Activated CD4-positive, CD25-positive, alpha-beta regulatory T cell treated with anti-CD3 and anti-CD28 coated beads, Interleukin-2, amount 50 U/mL, for 24 hours (primary cell): ENCODE measurements at regions not wholly inside any gene's neighbourhood (a gene's known extent, or its start where the extent isn't known, plus 50 kb on each side); places are given as distances from the start of the nearest gene placed in this dataset.
"Not testable (repeated sequence)": the region's sequence is repeated elsewhere in the genome, so short reads cannot be mapped to it uniquely, and the experiment has no call there.

Source experiments
- ATAC-seq, 2 donors: fragments of 150-1000 bp; cut with Tn5 transposase; one replicate each; pipeline ENCODE4 v1.10.0; 2021; ENCODE audit warnings: mild to moderate bottlenecking in 1 of 2, moderate library complexity in 1 of 2

DNA sequence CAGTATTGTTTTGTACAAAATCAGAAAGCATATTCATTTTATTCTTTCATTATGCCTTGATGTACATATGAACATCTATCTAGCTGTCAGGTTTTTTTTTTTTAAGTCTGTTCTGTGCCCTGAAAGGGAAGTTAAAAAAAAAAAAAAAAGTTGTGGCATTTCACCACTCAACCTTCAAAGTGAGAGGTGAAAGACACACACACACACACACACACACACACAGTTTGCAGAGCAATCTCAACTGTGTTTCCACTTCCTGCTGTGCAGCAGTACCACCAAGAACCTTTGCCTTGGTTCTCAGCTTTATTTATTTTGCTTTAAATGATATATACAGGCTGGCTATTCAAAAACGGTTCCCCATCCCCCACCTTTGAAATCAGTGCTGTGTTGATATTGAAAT is 955.6 kb downstream of the GATA3 start:
- peak; percentile 51 to 66 for ATAC-seq

DNA sequence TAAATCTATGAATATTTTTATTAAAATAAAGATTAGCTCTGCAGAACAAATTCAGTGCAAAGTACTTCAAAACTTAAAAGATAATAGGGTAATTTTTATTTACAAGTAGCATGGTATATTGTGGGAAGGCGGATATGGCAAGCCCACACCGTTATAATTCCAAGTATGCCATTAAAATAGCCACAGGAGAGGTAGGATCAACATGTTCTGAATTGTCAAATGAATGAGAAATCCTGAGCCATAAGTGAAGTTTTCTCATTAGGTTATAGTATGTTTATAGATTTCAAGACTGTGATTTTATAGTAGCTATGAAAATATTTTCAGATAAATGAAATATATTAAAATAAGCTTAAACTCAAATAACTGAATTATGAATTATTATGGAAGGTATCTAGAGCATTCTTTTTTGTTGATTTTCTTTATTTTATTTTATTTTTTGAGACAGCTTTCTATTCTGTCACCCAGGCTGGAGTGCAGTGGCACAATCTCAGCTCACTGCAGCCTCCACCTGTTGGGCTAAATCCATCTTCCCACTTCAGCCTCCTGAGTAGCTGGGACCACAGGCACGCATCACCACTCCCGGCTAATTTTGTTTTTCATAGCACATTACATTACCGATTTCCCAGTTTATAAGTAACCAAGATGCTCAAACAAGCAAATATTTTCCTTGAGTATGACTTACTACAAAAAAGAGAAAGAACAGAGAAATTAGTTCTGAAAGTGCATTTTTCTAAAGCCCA is 956.6 kb downstream of the GATA3 start:
- no peak for ATAC-seq

DNA sequence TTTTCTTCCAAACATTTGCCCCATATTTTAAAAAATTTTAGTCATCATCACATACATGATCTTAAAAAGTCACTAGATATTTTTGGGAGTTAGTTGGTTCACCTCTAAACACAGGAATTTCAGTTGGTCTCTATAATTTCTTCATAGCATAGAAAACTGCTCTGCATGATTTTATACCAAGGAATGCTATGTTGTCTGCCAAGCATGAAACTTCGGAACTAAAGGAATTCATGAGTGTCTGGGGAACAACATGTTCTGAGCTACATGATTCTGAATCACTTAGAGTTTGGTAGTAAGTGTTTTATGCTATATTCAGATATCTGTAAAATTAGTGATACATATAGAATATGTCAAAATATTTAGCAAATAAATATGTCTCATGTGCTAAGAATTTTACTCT is 957.8 kb downstream of the GATA3 start:
- ATAC-seq: no peak

DNA sequence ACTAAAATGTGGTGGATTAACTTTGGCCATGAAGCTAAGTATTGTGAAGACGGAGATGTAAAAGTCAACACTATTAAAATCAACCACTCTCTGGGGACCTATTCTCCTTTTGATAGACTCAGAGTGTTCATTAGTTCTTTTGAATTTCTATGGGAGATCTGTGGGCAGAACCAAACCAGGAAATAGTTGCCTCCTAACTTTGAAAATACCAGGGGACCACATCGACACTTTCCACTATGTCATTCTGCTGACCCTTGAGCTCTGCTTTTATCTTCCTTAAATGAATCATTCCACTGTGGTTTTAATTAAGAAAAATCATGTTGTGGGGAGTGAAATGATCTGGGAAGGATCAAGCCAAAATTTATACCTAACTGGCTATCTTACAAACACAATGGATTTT is 960.5 kb downstream of the GATA3 start:
- ATAC-seq: no peak

DNA sequence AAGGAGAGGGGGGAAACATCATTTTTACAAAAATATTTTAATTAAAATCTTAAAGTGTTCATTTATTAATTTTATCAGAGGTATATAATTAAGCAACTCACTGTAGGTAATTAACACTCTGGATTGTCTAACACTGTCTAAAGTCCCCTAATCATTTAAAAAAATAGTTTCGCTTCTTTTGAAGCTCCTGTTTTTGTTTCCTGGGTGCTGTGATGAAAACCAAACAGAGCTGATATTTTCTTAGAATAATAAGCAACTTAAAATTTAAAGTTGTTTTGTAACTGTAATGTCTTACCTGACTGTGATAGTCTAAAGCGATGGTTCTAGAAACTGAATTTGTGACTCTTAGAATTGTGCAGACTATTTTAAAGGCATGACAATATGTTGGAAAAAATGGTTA is 961.0 kb downstream of the GATA3 start:
- no peak for ATAC-seq

DNA sequence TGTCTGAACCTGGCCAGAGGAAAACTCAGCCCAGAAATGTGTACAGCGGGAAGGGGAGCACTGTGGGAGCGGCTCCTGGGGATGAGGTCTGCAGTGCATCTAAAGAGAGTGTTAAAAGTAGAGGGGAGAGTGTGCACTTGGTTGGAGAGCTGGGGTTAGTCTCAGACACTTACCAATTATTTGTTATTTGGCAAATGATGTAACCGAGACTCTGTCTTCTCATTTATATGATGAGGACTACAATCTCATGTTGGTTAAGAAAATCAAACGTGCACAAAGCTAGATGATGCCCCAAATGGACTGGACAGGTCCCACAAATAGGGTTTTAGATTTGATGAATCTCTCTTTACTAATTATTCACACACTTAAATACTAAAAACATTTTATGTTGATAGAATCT is 962.4 kb downstream of the GATA3 start:
- ATAC-seq: no peak

DNA sequence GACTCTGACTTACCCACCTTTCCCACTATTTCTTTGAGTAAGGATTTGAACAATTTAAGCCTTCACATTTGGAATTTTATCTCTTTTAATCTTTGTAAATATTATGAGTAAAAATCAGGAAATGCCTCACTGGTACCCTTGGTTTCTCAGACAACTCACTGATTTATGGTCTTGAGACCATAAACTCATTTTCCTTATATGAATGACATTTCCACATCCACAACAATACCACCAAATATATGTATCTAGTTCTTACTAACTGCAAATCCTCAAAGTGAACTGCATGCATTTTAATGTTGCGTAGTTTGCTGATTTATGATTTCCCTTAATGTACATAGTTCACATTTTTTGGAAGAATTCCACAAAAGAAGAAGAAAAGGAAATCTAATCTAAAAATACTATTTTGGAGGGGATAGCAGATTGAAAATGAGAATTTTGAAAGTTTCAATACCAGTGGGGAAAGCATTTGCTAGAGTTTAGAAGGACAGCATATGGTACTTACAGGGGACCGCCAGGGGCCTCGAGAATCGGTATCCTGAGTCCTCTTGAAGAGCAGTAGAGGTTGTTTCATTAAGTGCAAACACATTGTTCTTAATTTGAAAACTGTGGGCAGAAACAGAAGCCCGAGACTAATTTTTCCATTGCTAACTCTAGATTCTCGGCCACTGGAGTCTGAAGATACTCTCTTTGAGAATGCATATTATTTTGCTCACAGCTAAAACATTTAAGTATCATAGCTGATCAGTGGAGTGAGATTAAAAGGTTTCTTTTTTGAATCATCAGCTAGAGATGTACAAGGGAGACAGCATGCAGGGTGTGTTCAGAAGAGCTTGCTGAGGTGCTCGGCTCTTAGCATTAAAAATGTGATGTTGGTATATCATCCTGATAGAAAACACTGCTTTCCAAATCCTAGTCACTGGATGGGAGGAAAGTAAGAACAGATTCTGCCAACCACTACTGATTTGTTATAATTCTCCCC is 964.0 kb downstream of the GATA3 start:
- peak in 1 of 2 donors; percentile 7 for ATAC-seq

DNA sequence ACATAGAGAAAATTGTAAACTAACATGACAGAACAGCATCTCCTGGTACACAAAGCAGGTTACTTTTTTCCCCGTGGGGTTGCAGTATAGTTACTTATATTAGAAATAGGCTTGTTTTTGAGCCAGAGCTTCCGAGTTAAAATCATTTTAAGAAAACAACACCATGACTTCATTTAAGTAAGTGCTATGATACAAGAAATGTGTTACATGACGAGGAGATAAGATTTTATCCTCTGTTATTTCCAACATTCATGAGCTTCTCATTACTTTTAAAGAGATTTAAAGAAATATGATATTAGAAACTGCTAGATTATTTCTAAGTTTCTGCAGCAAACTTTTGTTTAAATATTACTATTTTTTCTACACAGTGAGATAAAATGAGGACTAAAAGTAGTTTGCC is 968.7 kb downstream of the GATA3 start:
- no peak for ATAC-seq

DNA sequence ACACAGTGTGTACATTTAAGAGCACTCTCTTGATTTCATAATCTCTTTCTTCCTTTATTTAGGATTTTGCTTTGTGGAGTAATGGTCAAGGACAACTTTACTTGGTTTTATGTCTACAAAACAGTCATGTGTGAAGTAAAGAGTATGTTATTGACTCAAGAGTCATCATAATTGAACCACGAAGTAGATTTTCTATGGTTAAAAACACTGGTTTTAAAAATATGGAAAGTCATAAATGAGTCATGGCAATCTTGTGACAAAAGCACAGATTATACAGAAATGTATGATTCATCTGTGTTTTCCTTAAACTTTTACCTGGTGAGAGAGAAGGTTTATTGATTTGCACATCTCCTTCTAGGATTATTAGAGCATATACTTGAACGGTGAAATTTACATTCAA is 969.7 kb downstream of the GATA3 start:
- peak; percentile 44 to 60 for ATAC-seq

DNA sequence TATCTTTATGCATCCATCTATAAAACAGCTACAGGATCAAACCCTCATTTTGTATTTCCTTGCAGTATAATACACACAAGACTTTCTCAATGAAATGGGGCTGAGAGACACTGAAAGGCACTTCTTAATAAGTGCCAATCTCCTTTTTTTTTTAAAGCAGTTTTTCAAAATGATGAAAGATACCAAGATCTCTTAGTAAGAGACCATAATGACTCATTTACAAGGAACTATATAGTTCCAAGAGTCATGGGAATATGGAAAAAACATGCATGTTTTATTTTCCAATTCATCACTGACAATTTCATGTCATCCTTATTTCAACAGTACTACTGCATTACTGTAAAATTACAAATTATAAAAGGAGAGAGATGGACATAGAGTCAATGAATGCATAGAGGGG is 973.7 kb downstream of the GATA3 start:
- ATAC-seq: no peak

DNA sequence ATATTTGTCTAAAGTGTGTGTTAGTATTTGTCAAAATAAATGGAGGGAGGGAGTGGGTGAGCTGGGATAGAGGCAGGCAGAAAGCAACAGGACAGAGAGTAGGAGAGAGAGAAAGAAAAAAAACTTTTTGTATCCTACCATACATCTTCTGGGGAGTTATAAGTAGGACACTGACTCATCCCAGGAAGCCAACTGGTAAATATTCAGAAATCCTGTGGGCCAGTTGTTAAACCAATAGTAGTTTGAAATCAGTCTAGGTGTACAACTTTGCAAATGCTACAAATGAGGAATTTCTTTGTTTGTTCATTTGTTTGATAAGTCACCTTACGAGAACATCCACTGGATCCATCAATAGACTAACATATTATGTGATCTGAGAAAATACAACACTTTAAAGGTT is 980.9 kb downstream of the GATA3 start:
- ATAC-seq: no peak

DNA sequence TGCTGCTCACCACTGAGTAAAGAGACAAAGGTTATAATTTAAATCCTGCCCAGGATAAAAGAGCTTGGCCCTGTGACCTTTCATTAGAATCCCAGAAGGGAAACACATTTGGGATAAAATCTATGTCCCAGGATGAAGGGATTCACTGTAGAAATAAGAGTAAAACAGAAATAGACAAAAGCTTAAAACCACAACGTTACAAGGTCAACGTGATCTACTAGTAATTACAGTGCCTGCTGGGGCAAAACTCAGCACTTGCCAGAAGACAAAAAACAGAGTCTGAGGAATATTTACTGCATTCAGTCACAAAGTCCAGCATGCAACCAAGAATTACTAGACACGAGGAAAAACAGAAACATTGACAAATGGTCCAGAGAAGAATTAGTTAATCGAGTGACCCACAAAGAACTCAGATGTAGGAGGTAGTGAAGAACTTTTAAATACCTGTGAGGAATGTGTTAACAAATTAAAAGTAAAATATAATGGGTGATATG is 982.3 kb downstream of the GATA3 start:
- no peak for ATAC-seq

DNA sequence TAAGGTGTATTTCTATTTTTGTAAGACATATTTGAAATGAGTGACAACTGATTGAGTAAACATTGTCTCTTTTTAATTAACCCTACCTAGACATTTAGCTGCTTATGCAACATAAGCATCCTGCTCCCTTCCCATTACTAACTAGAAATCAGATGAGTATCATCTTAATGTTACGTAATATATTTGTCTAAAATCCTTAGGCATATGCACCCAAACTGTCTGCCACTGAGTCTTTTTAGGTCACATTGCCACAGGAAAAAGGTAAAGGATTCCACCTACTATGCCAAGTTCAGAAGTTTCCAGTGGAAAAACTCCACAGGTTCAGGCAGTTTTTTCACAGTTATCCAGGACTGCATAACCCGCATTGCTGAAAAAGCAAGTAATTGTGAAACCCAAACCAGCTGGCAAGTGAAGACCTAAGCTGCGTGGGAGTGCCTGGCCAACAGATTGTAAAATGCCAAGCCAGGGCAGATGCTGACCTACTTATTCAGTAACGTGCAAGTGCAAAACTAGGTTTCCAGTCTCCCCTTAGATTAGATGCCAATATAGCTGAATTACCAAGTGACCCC is 983.7 kb downstream of the GATA3 start:
- ATAC-seq: no peak

DNA sequence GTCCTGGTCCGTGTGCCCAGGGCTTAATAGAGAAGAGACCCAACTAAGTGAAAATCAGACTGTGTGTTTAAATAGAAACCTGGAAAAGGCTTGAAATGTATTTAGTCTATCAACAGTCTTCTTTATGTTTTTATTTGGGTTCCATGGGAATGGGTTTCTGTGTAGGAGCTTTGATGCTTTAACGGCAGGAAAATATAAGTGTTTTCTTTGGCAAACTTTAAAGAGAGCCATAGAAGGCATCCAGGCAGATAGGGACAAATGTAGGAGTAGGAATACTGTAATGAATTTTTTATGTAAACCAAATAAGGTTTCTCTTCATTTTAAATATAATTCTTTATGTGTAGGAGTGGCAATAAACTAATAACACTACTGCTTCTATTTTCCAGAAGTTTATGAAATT is 989.0 kb downstream of the GATA3 start:
- no peak for ATAC-seq

DNA sequence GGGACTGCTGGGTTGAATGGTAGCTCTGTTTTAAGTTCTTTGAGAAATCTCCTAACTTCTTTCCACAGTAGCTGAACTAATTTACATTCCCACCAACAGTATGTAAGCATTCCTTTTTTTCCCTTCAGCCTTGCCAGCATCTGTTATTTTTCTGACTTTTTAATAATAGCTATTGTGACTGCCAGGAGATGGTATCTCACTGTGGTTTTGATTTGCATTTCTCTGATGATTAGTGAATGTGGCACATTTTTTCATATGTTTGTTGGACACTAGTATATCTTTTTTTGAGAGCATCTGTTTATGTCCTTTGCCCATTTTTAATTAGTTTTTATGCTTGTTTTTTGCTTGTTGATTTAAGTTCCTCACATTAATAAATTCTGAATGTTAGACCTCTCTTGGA is 990.8 kb downstream of the GATA3 start:
- ATAC-seq: no peak

DNA sequence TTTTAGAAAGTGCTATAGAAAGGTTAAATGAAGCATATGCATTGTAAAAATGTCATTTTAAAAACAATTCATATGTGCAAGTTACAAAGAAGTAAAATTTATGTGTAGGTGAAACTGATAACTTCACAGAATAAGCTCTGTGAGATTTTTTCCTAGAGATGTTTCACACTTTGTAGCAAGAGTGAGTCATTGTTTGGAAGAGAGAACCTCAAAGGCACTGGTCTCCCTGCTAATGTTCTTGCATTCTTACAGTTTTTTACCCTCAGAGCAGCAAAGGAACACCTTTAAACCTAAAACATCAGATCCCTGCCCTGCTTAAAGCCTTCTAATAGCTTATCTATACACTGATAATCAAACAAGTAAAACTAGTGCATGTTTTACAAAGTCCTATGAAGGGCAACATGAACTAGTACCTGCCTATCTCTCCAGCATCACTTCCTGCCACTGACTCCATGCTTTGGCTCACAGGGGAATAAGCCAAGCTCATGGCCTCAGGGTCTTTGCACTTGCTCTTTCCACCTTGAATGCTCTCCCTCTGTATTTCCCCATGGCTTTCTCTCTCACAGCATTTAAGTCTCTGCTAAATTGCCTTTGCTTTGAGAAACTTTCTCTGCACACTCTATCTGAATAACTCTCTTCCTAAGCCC is 997.0 kb downstream of the GATA3 start:
- no peak for ATAC-seq

DNA sequence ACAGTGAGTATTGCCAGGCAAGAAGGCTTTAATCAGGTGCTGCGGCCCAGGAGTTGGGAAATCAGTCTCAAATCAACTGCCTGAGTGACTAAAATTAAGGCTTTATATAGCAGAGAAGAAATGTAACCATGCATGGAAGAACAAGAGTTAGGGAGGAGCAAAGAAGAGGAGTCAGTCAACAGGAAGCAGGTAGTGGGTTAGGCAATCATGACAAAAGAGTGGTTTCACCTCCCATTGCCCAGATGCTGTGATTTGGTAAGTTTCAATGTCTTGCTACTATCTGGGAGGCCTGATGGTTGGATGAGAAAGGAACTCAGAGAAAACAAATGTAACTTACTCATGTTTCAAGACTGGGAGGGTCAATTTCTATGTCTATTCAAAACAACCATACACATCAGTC is 998.3 kb downstream of the GATA3 start:
- ATAC-seq: no peak

DNA sequence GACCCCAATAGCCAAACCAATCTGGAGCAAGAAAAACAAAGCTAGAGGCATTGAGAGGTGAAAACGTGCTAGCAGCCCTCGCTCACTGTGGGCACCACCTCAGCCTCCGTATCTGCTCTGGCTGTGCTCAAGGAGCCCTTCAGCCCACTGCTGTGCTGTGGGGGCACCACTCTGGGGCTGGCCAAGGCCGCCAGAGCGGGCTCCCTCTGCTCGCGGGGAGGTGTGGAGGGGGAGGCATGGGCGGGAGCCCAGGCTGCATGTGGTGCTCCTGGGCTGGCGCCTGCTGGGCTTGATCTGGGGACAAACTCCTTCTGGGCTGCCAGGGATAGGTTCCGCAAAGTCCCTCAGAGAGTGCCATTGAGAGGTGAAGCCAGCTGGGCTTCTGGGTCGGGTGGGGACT is 1002.0 kb downstream of the GATA3 start:
- ATAC-seq: no peak

DNA sequence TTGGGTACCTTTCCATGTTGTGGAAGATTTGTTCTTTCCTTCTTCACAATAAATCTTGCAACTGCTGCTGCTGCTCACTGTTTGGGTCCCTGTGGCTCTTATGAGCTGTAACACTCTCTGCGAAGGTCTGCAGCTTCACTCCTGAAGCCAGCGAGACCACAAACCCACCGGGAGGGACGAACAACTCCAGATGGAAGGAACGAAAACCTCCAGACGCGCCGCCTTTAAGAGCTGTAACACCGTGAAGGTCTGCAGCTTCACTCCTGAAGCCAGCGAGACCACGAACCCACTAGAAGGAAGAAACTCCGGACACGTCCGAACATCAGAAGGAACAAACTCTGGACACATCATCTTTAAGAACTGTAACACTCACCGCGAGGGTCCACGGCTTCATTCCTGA is 1002.8 kb downstream of the GATA3 start:
- not testable (repeated sequence) for ATAC-seq

DNA sequence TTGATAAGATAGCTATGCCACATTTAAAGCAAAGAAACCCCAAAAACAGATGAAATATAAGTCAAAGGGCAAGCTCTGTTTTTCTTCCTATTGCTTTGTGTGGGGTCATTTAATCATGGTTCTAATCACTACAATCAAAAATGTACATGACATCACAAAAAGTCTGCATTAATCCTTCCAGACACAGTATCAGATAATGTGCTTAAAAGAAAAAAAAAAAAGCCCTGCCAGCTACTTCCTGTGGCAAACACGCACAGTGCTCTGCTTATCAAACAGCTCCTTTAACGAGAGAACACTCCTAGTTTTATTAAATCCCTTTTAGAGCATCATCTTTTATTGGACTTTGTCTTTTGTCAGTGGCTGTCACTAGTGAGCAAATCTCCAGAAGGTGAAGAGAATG is 1005.8 kb downstream of the GATA3 start:
- no peak for ATAC-seq

DNA sequence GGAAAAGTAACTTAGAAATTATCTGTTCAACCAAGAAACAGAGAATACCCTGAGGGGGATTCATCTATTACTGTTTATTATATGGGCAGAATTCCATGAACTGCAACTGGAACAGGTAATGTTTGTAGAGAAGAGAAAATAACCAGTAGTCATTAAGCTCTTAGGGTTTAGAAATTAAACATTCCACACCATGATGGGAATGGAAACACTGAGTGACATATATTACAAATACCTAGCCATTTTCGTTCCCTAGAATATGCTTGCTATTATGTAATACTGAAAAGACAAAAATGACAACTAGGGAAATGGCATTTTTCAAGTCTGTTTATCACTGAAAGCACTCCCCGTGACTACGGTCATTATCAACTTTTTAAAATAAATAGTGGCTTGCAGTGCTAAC is 1007.4 kb downstream of the GATA3 start:
- no peak for ATAC-seq

DNA sequence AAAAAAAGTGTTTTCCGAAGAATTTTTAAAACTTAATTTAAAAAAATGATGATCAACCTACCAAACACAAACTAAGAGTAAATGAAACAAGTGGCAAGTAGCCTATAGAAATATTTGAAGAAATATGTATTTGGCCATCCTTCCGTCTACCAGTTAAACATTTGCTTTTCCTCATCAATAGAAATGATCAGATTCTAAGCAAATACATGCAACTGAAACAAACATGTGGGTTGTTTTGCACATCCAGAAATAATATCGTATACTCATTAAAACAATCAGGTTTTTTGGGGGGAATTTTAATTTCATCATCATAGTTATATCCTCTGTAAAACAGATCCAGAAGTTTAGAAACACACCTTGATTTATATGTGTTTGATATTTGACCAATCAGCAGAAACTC is 1011.7 kb downstream of the GATA3 start:
- no peak for ATAC-seq

DNA sequence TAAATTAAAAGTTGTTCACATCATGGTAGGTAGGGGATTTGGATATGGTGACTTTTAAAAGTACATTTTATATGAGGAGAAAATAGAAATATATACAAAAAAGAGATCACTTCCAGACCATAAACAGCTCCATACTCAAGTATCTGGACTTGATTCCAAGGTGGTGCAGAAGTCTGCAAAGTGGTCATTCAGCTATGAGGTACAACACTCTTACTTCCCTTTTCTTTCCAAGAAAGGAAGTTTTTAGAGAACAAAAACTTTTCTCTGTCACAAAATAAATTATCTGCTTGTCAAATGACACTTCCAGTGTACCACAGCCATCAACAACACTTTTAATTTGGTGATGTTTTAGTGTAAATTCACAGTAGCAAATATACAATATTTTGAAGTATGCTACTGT is 1013.5 kb downstream of the GATA3 start:
- ATAC-seq: no peak
